NCI-H2081 (cell line): ENCODE measurements at regions not wholly inside any gene's neighbourhood (a gene's known extent, or its start where the extent isn't known, plus 50 kb on each side); places are given as distances from the start of the nearest gene placed in this dataset.
"Not testable (repeated sequence)": the region's sequence is repeated elsewhere in the genome, so short reads cannot be mapped to it uniquely, and the experiment has no call there.

Experiments used
- DNase-seq, 2 experiments: peaks; one replicate each; lab custom pipeline; 2025; lab: John Stamatoyannopoulos, UW

DNA sequence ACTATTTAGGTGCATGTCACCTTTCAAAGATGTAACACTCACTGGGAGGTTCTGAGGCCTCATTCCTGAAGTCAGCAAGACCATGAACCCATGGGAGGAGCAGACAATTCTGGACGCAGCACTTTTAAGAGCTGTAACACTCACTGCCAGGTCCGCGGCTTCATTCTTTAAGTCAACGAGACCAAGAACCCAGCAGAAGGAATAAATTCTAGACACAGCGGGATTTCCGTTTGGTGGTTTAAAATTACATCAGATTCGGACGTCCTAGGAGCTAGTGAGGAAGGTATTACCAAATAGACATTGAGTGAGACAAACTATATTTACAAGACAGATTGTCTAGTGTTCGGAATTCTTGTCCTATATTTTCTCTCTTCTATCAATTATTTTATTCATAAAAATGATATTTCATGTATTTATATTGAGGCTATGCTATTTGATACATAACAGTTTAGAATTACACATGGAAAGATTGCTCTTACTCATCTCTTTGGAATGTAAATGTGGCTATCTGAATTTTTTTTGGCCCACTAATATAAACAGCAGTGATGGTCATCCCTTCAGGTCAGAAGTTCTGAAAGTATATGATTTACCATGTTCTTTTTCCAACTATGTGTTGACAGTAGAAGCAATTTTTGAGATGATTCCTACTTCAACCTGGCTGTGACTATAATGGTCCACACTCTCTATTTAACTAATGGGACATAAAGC is 1973.0 kb upstream of the FLRT2 start:
- no peak for DNase-seq

DNA sequence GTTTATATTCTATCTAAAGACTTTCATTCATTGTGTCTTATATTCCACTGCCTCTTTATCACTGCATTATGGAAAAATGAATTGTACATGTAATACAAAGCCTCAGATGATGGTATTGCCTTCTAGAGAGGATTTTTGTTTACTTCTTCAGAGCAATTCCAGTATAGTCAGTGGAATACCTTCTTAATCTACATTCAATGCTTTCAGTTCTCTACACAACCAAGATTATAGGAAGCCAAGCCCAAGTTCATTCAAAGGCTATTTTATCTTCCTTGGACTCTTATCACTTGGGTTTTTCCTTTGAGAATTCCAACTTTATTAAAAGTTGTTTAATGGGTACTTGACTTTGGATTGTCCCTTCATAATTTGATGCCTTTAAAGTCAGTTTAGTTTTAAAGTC is 1971.0 kb upstream of the FLRT2 start:
- DNase-seq, result no peak

DNA sequence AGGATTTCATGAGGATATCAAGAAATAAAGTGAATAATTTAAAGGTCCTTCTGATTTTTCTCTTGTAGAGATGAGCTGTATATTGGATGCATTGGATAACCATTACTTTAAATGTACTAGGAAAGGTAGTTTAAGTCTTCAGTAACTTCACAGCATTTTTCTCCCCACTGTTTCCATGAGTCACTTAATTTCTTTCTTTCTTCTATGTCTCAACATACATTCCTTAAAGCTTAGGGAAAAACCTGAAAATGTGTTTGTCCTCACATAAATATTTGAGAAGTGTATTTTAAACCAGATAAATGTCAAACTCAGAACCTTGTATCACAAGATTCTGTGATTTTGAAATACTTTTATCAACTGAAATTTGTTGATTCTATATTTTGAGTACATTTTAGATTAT is 1970.2 kb upstream of the FLRT2 start:
- no peak for DNase-seq

DNA sequence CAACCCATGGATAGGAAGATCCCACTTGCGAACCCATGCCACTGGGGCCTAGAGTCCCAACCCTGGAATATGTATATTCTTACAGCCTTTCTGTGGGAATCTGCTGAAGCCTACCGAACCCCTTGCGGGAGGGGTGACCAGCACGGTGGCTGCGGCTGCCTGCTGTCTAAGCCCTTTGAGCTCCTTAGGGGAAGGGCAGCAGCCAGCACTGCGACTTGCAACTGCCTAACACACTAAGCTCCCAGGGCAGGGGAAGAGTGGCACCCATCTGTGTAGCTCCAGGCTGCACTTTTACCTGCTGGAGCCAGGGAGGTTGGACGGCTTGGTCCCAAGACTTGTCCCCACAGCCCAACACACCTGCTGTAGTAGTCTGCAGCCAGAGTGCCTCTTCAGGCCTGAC is 1968.7 kb upstream of the FLRT2 start:
- no peak for DNase-seq

DNA sequence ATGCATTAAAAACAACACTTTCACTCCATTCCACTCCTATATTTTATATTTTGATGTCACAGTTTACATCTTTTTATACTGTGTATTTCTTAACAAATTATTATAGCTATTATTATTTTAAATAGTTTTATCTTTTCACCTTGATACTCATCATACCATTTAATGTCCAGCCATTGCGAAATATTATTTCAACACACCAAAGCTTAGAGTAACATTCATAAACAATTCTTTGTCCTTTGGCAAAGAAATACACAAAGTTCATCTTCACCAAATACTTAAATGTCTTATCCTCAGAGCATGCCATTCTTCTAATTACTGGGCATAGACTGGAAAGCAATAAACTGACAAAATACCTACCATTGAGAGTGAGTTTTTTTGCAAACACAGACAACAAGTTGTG is 1963.4 kb upstream of the FLRT2 start:
- DNase-seq, result no peak

DNA sequence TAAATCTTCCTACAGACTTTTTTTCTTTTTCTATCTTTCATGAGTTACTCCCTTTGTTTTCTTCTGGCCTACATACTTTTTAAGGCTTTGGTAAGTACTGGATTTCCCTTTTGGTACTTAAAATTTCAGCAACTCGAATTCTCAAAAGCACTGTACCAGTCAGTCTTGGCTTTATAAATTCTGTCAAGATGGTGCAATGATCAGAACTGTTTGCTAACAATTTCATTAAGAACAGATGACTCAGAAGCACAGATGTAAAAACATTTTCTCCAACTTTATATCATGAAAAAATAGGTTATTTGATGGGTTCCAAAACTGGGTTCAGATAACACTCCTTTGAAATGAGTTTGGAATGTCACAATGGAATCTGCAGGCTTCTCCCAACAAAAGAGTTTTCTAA is 1961.8 kb upstream of the FLRT2 start:
- DNase-seq, result no peak

DNA sequence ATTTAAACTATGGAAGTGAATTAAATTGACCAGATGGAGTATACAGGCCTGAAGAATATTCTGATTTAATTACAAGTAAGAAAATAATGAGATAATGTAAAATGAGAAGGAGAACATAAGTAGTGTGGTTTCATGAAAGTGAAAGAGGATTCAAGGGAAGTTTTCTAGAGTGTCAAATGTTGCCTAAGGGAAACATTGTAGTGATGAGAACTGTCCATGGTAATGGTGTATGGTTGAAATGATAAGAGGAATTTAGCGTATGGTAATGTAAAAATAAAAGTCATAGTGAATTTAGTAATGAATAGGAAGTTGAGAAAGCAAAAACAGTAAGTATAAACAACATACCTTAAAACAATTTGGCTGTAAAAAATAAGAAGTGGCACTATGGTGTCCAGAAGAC is 1954.6 kb upstream of the FLRT2 start:
- DNase-seq, result no peak

DNA sequence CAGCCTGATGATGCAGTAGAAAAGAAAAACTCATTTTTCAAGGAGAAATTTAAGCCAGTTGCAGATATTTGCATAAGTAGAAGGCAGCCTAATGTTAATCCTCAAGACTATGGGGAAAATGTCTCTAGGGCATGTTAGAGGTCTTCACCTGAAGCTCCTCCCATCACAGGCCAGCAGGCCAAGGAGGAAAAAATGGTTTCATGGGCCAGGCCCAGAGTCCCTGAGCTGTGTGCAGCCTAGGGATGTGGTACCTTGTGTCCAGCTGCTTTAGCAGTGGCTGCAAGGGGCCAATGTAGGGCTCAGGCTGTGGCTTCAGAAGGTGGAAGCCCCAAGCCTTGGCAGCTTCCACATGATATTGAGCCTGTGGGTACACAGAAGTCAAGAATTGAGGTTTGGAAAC is 1946.7 kb upstream of the FLRT2 start:
- no peak for DNase-seq

DNA sequence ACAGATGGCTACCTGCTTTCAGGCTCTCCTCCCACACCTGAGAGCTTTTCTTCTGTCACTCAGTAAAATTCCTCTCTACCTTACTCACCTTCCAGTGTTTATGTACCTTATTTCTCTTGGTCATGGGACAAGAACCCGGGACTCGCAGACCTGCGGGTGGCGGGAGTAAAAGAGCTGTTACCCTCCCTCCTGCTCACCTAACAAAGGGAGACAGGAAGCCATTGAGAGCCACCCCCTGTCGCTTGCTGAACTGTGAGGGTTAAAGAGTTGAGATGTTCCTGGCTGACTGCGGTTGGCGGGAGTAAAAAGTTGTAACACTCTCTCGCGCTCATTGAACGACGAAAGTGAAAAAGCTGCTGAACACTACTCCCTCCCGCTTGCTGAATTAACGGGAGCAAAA is 1935.1 kb upstream of the FLRT2 start:
- no peak for DNase-seq

DNA sequence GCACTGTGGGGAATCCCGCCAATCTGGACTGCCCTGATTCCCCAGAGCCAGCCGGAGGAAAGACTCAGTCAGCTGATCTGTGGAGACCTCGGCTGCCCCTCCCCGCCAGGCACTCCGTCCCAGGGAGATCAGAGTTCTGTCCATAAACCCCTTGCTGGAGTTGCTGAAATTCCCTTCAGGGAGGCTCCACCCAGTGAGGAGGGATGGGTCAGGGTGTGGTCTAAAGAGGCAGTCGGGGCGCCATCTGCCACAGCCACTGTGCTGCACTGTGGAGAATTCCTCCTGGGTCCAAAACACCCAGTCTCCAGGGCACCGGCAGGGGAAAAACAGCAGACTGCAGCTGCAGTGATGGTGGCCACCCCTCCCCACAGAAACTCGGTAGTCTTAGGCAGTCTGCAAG is 1922.3 kb upstream of the FLRT2 start:
- DNase-seq, result no peak

DNA sequence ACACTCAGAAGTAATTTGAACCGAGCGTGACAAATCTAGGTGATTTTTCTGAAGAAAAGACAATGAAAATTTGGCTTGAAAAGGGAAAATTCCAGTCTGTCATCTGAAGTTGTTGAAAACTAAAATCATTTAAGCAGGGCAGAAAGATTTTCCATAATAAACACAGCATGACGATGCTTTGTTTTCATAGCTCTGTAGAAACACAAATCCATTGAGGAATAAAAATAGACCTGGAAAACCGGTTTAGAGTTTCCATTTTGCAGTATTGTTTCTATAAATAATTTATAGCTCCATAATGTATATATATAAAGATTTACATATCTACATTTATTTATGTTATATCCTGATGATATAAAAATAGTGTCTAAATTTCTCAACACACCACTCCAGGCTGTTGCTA is 1918.5 kb upstream of the FLRT2 start:
- no peak for DNase-seq

DNA sequence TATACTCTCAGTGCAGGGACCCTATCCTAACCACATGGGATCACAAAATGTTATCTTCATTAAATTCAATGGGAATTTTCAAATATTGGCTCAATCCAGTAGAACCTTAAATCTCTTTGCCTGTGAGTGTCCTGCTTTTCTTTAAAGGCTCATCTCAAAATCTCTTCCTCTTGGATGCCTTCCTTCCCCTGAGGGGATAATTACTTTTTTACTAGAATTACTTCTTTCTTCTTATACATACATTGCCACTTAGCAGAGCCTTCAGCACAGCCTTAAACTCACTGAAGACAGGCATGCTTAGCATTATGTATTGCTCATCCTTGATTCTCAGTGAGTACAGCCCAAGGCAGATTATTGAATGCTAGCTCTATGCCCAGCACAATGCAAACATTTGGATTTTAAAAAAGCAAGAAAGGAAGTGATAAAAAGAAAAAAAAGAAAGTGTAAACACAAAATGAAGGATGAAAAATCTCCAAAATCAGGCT is 1918.0 kb upstream of the FLRT2 start:
- DNase-seq, result no peak

DNA sequence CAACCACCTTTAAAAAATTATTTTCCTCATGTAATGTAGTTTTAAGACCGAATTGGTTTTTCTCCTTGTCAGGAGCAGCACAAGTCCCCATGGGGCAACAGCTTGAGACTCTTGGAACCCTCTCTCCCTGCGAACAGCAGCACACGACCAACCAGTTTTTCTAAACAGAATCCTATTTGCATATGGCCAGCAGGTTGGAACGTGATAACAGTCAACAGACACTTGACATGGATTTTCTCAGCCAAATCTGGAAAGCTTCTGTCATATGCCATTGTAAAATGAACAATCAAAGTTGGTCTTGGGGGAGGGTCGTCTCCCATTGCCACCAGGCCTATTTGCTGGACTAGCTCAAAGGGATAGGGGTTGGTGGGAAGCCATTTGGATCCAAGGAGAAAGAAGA is 1915.0 kb upstream of the FLRT2 start:
- no peak for DNase-seq

DNA sequence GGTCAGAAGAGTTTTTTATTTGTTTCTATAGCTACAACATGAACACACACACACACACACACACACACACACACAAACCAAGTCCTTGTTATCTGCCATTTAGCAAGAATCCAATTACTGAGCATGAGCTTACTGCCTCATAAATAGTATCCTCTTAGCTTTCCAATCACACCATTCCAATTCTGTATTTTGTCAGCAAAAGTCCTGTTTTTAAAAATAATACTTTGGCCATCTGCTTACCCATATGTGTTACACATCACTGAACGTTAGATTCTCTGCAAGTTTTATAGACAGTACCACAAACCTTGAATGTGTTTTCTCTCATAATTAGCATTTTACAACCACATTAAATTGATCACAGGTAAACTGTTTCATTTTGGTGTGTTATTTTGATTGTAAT is 1905.4 kb upstream of the FLRT2 start:
- DNase-seq, result no peak

DNA sequence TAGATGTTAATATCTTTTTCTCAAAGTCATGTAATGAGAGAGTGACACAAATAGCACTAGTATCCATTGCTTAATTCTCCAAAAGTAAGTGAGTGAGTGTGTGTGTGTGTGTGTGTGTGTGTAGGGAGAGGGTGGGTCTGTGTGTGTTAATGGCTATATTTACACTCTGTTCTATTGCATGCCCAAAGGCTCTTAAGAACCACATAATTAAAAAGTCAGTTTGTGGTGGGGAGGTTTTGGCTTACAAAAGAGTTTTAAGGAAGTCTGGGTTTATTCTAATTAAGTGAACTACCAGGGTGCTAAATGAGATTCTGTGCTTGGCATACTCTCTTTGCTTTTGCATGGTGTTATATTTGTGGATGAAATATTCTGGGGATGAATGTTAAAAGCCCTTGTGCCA is 1897.6 kb upstream of the FLRT2 start:
- DNase-seq, result peak in 1 of 2 experiments; percentile 29

DNA sequence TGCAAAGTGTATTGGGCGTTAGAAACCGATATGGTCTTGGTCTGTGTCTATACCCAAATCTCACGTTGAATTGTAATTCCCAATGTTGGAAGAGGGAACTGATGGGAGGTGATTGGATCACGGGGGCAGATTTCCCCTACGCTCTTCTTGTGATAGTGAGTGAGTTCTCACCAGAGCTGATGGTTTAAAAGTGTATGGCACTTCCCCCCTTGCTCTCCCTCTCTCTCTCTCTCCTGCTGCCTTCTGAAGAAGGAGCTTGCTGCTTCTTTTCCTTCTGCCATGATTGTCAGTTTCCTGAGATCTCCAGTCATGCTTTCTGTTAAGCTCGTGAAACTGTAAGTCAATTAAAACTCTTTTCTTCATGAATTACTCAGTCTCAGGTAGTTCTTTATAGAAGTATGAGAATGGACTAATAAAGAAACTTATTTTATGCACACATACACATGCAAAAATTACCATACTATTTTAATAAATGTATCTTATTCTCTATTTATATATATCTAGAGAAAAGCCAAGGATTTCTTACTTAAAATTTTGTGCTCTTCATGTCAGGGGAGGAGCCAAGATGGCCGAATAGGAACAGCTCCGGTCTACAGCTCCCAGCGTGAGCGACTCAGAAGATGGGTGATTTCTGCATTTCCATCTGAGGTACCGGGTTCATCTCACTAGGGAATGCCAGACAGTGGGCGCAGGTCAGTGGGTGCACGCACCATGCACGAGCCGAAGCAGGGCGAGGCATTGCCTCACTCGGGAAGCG is 1891.0 kb upstream of the FLRT2 start:
- no peak for DNase-seq

DNA sequence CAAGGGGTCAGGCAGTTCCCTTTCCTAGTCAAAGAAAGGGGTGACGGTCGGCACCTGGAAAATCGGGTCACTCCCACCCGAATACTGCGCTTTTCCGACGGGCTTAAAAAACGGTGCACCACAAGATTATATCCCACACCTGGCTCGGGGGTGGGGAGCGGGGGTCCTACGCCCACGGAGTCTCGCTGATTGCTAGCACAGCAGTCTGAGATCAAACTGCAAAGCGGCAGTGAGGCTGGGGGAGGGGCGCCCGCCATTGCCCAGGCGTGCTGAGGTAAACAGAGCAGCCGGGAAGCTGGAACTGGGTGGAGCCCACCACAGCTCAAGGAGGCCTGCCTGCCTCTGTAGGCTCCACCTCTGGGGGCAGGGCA is 1890.5 kb upstream of the FLRT2 start:
- DNase-seq, result not testable (repeated sequence)

DNA sequence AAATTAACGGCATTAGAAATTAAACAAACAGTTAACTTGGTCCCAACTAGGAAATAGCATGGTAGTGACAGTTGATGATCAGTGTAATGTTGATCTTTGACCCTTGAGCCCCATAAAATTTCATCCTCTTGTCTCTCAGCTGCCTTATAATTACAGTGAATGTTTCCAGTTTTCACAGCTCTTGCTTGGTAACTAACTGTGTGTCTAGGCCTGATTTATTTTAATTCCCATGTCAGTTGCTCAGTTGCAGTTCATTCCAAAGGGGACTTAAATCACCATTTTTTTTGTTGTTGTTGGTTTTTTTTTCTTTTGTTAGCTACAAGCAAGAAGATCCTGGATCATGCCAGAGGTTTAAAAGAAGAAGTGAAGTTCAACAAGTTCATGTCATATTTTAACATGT is 1883.7 kb upstream of the FLRT2 start:
- no peak for DNase-seq

DNA sequence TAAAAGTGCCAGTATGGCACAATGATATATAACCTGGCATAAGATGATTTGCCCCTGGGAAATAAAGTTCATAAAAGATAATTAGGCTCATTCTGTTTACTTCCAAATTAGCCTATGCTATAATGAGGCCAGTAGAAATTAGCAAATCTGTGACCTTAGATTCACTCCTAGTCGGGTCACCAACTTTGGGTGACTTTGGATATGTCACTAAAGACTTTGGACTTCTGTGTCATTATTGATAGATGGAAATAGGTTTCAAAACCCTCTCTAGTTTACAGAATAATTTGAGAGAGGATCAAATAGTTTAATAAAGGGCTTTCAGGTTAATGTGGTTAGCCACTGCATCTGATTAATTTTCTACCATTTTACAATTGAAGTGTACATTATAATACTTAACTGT is 1869.3 kb upstream of the FLRT2 start:
- no peak for DNase-seq

DNA sequence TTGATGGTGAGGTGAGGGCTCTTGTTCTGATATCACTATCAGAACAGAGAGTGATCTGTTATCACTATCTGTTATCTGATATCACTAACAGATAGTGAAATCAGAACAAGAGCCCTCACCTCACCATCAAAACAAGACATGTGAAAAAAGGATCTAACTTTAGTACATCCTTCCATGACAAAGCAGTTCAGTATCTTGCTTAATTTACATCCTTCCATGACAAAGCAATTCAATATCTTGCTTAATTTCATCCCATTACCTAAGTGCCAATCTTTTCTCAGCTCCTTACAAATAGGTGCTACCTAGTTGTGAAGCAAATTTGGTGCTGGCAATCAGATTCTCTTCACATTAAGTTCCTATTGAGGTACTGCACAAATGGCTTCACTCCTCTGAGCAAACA is 1865.6 kb upstream of the FLRT2 start:
- no peak for DNase-seq

DNA sequence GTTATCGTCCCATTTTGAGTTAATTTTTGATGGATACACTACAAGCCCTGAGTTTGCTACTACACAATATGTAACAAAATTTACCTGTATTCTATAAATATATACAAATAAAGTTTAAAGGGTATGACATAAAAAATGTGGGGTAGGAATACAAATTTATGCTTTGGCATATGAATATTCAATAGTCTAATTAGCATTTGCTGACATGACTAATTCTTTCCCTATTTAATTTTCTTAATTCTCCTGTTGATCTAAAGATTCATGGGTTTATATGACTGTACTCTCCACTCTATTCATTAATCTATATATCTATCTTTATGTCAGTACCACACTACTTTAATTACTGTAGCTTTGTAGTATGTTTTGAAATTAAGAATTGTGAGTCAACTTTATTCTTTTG is 1840.7 kb upstream of the FLRT2 start:
- no peak for DNase-seq

DNA sequence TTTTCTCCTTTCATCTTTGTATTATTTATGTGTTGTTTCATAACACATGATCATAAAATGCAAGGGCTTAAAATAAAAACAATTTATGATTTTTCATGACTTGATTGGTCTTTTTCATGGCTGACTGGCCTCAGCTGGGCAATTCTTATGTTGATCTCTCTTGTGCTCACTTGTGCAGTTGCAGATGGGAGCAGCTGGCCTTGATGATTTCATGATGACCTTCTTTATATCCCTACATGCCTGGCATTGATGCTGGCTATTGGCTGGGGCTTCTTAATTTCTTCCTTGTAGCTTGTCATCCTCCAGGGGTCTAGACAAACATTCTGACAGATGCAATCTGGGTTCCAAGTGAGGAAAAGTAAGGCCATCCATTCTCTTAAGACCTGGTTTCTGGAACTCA is 1832.8 kb upstream of the FLRT2 start:
- no peak for DNase-seq

DNA sequence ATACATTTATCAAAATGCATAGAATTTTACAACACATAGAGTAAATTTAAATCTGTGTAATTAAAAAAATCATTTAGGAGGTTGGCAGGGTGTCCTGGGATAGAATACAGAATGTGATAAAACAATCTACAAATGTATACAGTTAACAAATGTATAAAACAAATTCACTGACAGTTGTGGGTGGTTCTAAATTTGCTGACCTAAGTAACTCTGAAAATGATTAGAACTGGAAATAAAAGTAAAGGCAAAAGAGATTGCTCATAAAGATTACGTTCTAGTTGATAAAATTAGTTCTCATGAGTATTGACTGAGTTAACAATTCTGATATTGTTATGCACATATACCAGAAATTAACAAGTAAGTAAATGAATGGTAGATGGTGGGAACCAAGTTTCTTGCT is 1827.3 kb upstream of the FLRT2 start:
- no peak for DNase-seq
